GM12872 (cell line): ENCODE measurements at regions not wholly inside any gene's neighbourhood (a gene's known extent, or its start where the extent isn't known, plus 50 kb on each side); places are given as distances from the start of the nearest gene placed in this dataset.

Source experiments
- CTCF ChIP-seq: IDR thresholded peaks from 3 replicates; pipeline ENCODE4 v1.5.1; 2011; ENCODE audit warnings: low read depth, mild to moderate bottlenecking, low read length, moderate library complexity; ENCODE audit not compliant: insufficient read depth

- no peak for TF ChIP-seq CTCF
Observed at GRCh38 chr5:119757276-119757675, 127.9 kb downstream of the FAM170A start.

- no peak for TF ChIP-seq CTCF
Observed at GRCh38 chr5:119785057-119785456, 155.7 kb downstream of the FAM170A start.

- no peak for TF ChIP-seq CTCF
Observed at GRCh38 chr5:119789406-119790117, 160.2 kb downstream of the FAM170A start.

- no peak for TF ChIP-seq CTCF
Observed at GRCh38 chr5:119792161-119792799, 162.9 kb downstream of the FAM170A start.

GRCh38 chr5:119795768-119796167, 166.4 kb downstream of the FAM170A start:
- no peak for TF ChIP-seq CTCF

GRCh38 chr5:119801570-119801969, 172.2 kb downstream of the FAM170A start:
- TF ChIP-seq CTCF: no peak

GRCh38 chr5:119808024-119808423, 178.7 kb downstream of the FAM170A start:
- no peak for TF ChIP-seq CTCF
